Fibroblast of skin of right quadriceps (primary cell): ENCODE measurements at regions not wholly inside any gene's neighbourhood (a gene's known extent, or its start where the extent isn't known, plus 50 kb on each side); places are given as distances from the start of the nearest gene placed in this dataset.
A peak's percentile ranks its signal among the peaks of the same experiment; 100 is the strongest.
"Not testable (repeated sequence)": the region's sequence is repeated elsewhere in the genome, so short reads cannot be mapped to it uniquely, and the experiment has no call there.

Source experiments
- DNase-seq: peaks from one replicate; pipeline ENCODE4 v3.0.0-alpha.2; 2013

- peak; percentile 57 for DNase-seq
Measured at GRCh38 chr4:137393044-137393443, 139.2 kb downstream of the PCDH18 start.

GRCh38 chr4:137390707-137391106 is 141.6 kb downstream of the PCDH18 start:
- peak; percentile 81 for DNase-seq

- peak; percentile 43 for DNase-seq
Measured at GRCh38 chr4:137389911-137390520, 142.3 kb downstream of the PCDH18 start.

- DNase-seq, result peak; percentile 89
Measured at GRCh38 chr4:137387924-137388323, 144.4 kb downstream of the PCDH18 start.

GRCh38 chr4:137384476-137384875 is 147.8 kb downstream of the PCDH18 start:
- no peak for DNase-seq

GRCh38 chr4:137378821-137379220 is 153.5 kb downstream of the PCDH18 start:
- peak; percentile 60 for DNase-seq

GRCh38 chr4:137378393-137378792 is 153.9 kb downstream of the PCDH18 start:
- no peak for DNase-seq

- no peak for DNase-seq
Measured at GRCh38 chr4:137376312-137376711, 156.0 kb downstream of the PCDH18 start.

- DNase-seq, result no peak
Measured at GRCh38 chr4:137375111-137375850, 157.0 kb downstream of the PCDH18 start.

- DNase-seq, result no peak
Measured at GRCh38 chr4:137370679-137371078, 161.6 kb downstream of the PCDH18 start.

- peak; percentile 94 for DNase-seq
Measured at GRCh38 chr4:137370206-137370633, 162.1 kb downstream of the PCDH18 start.

- peak; percentile 89 for DNase-seq
Measured at GRCh38 chr4:137367620-137368019, 164.7 kb downstream of the PCDH18 start.

- DNase-seq, result no peak
Measured at GRCh38 chr4:137363496-137363895, 168.8 kb downstream of the PCDH18 start.

- no peak for DNase-seq
Measured at GRCh38 chr4:137361756-137362470, 170.4 kb downstream of the PCDH18 start.

GRCh38 chr4:137360761-137361160 is 171.5 kb downstream of the PCDH18 start:
- peak; percentile 54 for DNase-seq

- DNase-seq, result peak; percentile 87
Measured at GRCh38 chr4:137359691-137360315, 172.5 kb downstream of the PCDH18 start.

- DNase-seq, result not testable (repeated sequence)
Measured at GRCh38 chr4:137354562-137354961, 177.7 kb downstream of the PCDH18 start.

- DNase-seq, result no peak
Measured at GRCh38 chr4:137347371-137347770, 184.9 kb downstream of the PCDH18 start.

- no peak for DNase-seq
Measured at GRCh38 chr4:137345597-137345996, 186.7 kb downstream of the PCDH18 start.

GRCh38 chr4:137343221-137343620 is 189.1 kb downstream of the PCDH18 start:
- no peak for DNase-seq

- no peak for DNase-seq
Measured at GRCh38 chr4:137333031-137333430, 199.3 kb downstream of the PCDH18 start.

- DNase-seq, result peak; percentile 70
Measured at GRCh38 chr4:137312257-137312656, 220.0 kb downstream of the PCDH18 start.
